GM23338 (cell line): ENCODE measurements at regions not wholly inside any gene's neighbourhood (a gene's known extent, or its start where the extent isn't known, plus 50 kb on each side); places are given as distances from the start of the nearest gene placed in this dataset.

Source experiments
- CREB1 ChIP-seq: fragments of 250-450 bp; sonication (Bioruptor Pico); IDR thresholded peaks from 2 replicates; pipeline ENCODE4 v1.5.0; 2020; ENCODE audit warnings: low read depth, mild to moderate bottlenecking, moderate library complexity
- POLR2AphosphoS5 ChIP-seq: IDR thresholded peaks from 2 replicates; pipeline ENCODE4 v1.6.1; 2016; ENCODE audit warnings: antibody characterized with exemption, low read depth
- TF ChIP-seq, protein P1 (sequence below), 2 experiments: fragments of 200-600 bp in 1 of 2; sonication (generic) in 1 of 2; conservative IDR thresholded peaks; 2 replicates each; pipeline versions ENCODE4 v1.5.1 to v1.6.1; 2016 to 2017; ENCODE audit warnings: antibody characterized with exemption in 2 of 2, low read depth in 2 of 2, mild to moderate bottlenecking in 2 of 2, moderate library complexity in 1 of 2

DNA sequence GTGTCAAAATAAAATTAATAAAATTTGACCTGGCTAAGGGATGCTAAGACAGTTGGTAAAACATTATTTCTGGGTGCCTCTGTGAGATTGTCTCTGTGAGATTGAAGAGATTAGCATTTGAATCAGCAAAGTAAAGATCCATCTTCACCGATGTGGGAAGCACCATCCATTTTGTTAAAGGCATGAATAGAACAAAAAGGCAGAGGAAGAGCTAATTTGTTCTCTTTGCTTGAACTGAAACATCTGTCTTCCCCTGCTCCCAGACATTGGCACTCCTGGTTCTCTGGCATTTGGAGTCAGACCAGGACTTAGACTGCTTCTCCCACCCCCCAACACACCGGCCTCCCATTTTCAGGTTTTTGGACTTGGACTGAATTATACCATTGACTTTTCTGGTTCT, 603.8 kb upstream of the LINC00305 start:
- TF ChIP-seq POLR2AphosphoS5 (no peak), CREB1 (CRISPR knock-in tag) (no peak)
- TF ChIP-seq, protein P1, sequence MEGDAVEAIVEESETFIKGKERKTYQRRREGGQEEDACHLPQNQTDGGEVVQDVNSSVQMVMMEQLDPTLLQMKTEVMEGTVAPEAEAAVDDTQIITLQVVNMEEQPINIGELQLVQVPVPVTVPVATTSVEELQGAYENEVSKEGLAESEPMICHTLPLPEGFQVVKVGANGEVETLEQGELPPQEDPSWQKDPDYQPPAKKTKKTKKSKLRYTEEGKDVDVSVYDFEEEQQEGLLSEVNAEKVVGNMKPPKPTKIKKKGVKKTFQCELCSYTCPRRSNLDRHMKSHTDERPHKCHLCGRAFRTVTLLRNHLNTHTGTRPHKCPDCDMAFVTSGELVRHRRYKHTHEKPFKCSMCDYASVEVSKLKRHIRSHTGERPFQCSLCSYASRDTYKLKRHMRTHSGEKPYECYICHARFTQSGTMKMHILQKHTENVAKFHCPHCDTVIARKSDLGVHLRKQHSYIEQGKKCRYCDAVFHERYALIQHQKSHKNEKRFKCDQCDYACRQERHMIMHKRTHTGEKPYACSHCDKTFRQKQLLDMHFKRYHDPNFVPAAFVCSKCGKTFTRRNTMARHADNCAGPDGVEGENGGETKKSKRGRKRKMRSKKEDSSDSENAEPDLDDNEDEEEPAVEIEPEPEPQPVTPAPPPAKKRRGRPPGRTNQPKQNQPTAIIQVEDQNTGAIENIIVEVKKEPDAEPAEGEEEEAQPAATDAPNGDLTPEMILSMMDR (conservative IDR thresholded peaks at IDR 0.05; ENCODE audit: low read depth in 2 of 2), result no peak
